Gastrocnemius medialis (tissue), 4 donors: ENCODE measurements at regions not wholly inside any gene's neighbourhood (a gene's known extent, or its start where the extent isn't known, plus 50 kb on each side); places are given as distances from the start of the nearest gene placed in this dataset.

Experiments used
- POLR2A ChIP-seq, 2 donors: fragments of 450-650 bp; IDR thresholded peaks; one replicate each; pipeline ENCODE4 v1.6.1; 2017; ENCODE audit warnings: antibody characterized with exemption in 2 of 2, mild to moderate bottlenecking in 2 of 2, moderate library complexity in 2 of 2
- TF ChIP-seq, protein P1 (sequence below), 5 experiments: fragments of 450-650 bp in 3 of 5; fragments of 200-600 bp in 2 of 5; sonication (generic) in 2 of 5; IDR thresholded peaks in 4 of 5; conservative IDR thresholded peaks in 1 of 5; 1 replicate in 4 of 5; 2 replicates in 1 of 5; pipeline ENCODE4 v1.5.1; 2016 to 2019; ENCODE audit warnings: antibody characterized with exemption in 5 of 5, mild to moderate bottlenecking in 3 of 5, moderate library complexity in 3 of 5

DNA sequence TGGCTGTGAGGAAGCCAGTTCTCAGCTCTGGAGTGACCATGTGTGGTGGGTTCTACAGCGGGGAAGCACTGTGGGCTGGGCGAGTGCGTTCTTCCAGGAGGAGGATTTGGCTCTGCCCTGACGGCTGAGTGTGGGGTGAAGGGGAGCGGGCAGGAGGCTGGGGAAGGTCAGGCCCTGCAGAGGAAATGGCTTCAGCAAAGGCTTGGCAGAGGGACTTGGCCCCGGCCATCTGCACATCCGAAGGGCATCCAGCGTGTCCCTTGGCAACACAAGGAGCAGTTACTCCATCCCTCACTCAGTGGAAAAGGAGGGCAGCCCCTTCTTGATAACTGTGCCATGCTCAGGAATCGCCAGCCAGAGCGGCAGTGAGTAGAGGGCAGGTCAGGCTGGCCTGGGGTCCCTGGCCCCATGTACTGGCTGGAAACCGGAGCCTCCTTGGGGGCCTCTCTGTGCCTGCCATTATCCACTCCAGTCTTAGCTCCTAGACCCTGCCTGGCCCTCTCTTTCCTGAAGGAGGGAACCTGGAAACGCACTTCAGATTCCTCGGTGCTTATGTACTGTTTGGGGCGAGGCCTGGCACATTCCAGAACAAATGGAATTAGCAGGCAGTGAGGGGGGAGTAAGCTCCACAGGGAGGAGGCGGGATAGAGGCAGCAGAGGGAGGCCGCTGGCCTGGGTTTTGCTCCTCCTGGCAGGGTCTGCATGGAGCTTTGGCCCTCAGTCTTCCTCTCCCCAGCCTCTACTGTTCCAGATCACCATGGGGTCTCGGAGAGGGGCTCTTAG is 133.6 kb upstream of the NCOR2 start:
- TF ChIP-seq, protein P1, sequence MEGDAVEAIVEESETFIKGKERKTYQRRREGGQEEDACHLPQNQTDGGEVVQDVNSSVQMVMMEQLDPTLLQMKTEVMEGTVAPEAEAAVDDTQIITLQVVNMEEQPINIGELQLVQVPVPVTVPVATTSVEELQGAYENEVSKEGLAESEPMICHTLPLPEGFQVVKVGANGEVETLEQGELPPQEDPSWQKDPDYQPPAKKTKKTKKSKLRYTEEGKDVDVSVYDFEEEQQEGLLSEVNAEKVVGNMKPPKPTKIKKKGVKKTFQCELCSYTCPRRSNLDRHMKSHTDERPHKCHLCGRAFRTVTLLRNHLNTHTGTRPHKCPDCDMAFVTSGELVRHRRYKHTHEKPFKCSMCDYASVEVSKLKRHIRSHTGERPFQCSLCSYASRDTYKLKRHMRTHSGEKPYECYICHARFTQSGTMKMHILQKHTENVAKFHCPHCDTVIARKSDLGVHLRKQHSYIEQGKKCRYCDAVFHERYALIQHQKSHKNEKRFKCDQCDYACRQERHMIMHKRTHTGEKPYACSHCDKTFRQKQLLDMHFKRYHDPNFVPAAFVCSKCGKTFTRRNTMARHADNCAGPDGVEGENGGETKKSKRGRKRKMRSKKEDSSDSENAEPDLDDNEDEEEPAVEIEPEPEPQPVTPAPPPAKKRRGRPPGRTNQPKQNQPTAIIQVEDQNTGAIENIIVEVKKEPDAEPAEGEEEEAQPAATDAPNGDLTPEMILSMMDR (IDR thresholded peaks at IDR 0.05 in 4 of 5, conservative IDR thresholded peaks at IDR 0.05 in 1 of 5) = no peak
- no peak for TF ChIP-seq POLR2A (IDR thresholded peaks at IDR 0.05)
